AG04450 (cell line): ENCODE measurements at regions not wholly inside any gene's neighbourhood (a gene's known extent, or its start where the extent isn't known, plus 50 kb on each side); places are given as distances from the start of the nearest gene placed in this dataset.
"Not testable (repeated sequence)": the region's sequence is repeated elsewhere in the genome, so short reads cannot be mapped to it uniquely, and the experiment has no call there.

Experiments
- CTCF ChIA-PET: fragments of 300-600, 350-600 bp; formaldehyde crosslinking; extraction: SDS; loops from one replicate; lab custom pipeline; 2022; ENCODE audit warnings: antibody characterized with exemption, inconsistent platforms; lab: Charles Lee
- POLR2A ChIA-PET: fragments of 350-600 bp; formaldehyde crosslinking; extraction: SDS; loops from one replicate; lab custom pipeline; 2021; ENCODE audit warnings: antibody characterized with exemption, inconsistent platforms; lab: Yijun Ruan, JAX
- DNase-seq: peaks from one replicate; pipeline ENCODE4 v3.0.0-alpha.2; 2011; ENCODE audit warnings: low read depth, low spot score
- H3K27ac ChIP-seq: one replicate; pipeline ENCODE4 v1.5.1; 2012; ENCODE audit warnings: low read depth, low read length, control low read depth
- H3K27me3 ChIP-seq: one replicate; pipeline ENCODE4 v1.6.0; 2012; ENCODE audit warnings: low read length; ENCODE audit not compliant: control insufficient read depth, insufficient read depth
- H3K4me3 ChIP-seq: 2 replicates; pipeline ENCODE4 v1.5.1; 2011; ENCODE audit warnings: mild to moderate bottlenecking, low read depth, low read length, control low read depth
- H3K9me3 ChIP-seq: 2 replicates; pipeline ENCODE4 v1.5.1; 2012; ENCODE audit warnings: low read length; ENCODE audit not compliant: control insufficient read depth, insufficient read depth
- TF ChIP-seq, protein P1 (sequence below): IDR thresholded peaks from 2 replicates; pipeline ENCODE4 v1.5.1; 2011; ENCODE audit warnings: low read depth, low read length, control low read depth, inconsistent platforms

- Histone ChIP-seq H3K27ac (no peak overlapping the region), H3K9me3 (no peaks in the 10 kb centered on the region), H3K27me3 (no peaks in the 10 kb centered on the region), H3K4me3 (no peak overlapping the region)
- TF ChIP-seq, protein P1, sequence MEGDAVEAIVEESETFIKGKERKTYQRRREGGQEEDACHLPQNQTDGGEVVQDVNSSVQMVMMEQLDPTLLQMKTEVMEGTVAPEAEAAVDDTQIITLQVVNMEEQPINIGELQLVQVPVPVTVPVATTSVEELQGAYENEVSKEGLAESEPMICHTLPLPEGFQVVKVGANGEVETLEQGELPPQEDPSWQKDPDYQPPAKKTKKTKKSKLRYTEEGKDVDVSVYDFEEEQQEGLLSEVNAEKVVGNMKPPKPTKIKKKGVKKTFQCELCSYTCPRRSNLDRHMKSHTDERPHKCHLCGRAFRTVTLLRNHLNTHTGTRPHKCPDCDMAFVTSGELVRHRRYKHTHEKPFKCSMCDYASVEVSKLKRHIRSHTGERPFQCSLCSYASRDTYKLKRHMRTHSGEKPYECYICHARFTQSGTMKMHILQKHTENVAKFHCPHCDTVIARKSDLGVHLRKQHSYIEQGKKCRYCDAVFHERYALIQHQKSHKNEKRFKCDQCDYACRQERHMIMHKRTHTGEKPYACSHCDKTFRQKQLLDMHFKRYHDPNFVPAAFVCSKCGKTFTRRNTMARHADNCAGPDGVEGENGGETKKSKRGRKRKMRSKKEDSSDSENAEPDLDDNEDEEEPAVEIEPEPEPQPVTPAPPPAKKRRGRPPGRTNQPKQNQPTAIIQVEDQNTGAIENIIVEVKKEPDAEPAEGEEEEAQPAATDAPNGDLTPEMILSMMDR: no peak
- DNase-seq: no peak
- POLR2A ChIA-PET: no interaction called here
- CTCF ChIA-PET: no interaction called here
Measured at GRCh38 chr5:124178050-124178449, 568.4 kb downstream of the ZNF608 start.

GRCh38 chr5:124176692-124177091 is 569.7 kb downstream of the ZNF608 start:
- no peak overlapping the region for H3K4me3 ChIP-seq
- ChIA-PET POLR2A (no interaction called here), CTCF (no interaction called here)
- H3K27me3 ChIP-seq: no peaks in the 10 kb centered on the region
- H3K9me3 ChIP-seq: no peaks in the 10 kb centered on the region
- H3K27ac ChIP-seq: no peak overlapping the region
- no peak for DNase-seq
- TF ChIP-seq, protein P1: no peak

GRCh38 chr5:124173386-124173785 is 573.1 kb downstream of the ZNF608 start:
- no peak overlapping the region for H3K4me3 ChIP-seq
- ChIA-PET POLR2A (no interaction called here), CTCF (no interaction called here)
- H3K9me3 ChIP-seq: no peaks in the 10 kb centered on the region
- DNase-seq: no peak
- TF ChIP-seq, protein P1: no peak
- no peak overlapping the region for H3K27ac ChIP-seq
- H3K27me3 ChIP-seq: no peaks in the 10 kb centered on the region

DNA sequence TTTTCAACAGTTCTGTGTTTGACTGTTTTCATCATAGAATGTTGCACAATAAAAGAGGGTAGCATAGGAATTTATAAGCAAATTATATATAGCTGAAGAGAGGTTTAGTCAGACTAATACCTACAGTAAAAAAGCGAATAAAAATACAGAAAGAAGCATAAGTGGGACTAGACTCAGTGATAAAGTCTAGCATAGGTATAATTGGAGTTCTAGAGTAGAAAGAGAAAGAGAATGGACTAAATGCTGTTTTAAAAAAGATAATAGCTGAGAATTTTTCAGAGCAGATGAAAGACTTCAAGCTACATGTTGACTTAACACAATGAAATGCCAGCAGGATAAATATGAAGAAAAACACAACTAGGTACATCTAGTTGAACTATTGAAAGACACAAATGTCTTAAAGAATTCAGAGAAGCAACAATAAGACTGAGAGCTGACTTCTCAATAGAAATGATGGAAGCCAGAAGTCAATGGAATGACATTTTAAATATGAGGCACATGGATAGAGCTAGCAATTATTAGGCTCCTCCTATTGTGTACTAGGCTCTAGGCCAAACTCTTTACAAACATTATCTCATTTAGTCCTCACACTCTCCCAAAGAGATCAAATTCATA is 573.9 kb downstream of the ZNF608 start:
- TF ChIP-seq, protein P1: no peak
- H3K27me3 ChIP-seq: no peaks in the 10 kb centered on the region
- H3K27ac ChIP-seq: no peak overlapping the region
- no peak overlapping the region for H3K4me3 ChIP-seq
- POLR2A ChIA-PET: no interaction called here
- no peaks in the 10 kb centered on the region for H3K9me3 ChIP-seq
- DNase-seq: no peak
- CTCF ChIA-PET: no interaction called here

DNA sequence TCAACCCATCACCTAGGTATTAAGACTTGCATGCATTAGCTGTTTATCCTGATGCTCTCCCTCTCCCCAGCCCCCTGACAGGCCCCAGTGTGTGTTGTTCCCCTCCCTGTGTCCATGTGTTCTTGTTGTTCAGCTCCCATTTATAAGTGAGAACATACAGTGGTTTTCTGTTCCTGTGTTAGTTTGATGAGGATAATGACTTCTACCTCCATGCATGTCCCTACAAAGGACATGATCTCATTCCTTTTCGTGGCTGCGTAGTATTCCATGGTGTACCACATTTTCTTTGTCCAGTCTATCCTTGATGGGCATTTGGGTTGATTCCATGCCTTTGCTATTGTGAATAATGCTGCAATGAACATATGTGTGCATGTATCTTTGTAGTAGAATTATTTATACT is 578.3 kb downstream of the ZNF608 start:
- CTCF ChIA-PET, POLR2A ChIA-PET, H3K4me3 ChIP-seq, H3K9me3 ChIP-seq, H3K27ac ChIP-seq, H3K27me3 ChIP-seq, DNase-seq: not testable (repeated sequence)
